NCI-H1694 (cell line): ENCODE measurements at regions not wholly inside any gene's neighbourhood (a gene's known extent, or its start where the extent isn't known, plus 50 kb on each side); places are given as distances from the start of the nearest gene placed in this dataset.
"Not testable (repeated sequence)": the region's sequence is repeated elsewhere in the genome, so short reads cannot be mapped to it uniquely, and the experiment has no call there.

Source experiments
- DNase-seq: peaks from one replicate; lab custom pipeline; 2025; lab: John Stamatoyannopoulos, UW

DNA sequence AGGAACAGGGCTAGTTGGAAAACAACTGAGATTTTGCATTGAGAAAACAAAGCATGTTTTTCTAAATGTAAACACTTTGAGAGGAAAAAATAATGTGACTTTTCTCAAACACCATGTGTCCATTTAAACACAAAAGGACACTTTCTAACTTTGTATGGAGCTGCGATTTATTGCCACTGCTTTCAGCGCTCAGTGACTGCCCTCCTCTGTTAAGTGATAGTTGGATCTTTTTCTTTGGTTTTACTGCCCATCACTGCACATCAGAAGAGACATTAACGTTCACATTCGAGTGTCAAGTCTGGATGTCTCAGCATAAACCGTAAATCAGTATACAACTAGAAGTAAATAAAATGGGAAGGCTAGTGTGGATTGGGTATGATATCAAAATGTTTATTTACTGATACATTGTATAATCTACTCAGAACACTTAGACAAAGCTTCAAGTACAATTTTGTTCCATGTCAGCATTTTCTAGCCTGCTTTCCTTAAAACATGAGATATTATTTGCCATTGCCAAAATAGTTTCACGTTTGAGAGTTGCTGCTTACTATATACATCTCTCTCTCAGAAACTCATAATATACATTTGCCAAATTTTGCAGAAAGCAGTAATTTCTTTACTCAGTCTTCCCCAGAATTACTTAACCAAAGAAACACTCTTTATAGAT, 237.6 kb downstream of the IKZF2 start:
- DNase-seq, result no peak

DNA sequence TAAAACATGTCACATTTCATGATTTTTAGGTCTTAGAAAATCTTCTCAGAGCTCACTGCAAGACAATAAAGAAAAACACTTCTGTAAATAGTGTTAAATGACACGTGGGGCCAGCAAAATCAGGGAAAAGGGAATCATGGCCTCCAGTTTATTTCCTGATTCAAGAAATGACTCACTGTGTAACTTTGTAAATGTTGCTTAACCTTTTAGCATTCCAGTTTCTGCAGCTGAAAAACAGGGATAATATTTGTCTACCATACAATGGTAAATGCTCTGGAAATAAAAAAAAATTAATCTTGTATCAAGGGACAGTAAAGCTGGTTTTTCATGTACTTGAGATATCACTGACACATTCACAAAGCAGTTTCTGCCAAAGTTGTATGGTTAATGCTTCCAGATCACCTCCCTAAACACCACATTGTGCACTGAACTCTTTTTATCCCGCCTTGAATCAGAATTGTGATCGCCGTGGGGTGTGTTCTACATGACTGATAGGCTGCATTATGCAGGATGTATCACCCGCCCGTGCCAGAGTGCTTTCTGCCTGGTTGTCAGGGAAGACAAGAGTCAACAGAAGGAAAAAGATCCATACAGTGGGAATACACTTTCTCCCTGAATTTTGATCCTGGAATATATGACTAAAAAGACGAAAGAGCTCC, 238.8 kb downstream of the IKZF2 start:
- DNase-seq, result no peak

DNA sequence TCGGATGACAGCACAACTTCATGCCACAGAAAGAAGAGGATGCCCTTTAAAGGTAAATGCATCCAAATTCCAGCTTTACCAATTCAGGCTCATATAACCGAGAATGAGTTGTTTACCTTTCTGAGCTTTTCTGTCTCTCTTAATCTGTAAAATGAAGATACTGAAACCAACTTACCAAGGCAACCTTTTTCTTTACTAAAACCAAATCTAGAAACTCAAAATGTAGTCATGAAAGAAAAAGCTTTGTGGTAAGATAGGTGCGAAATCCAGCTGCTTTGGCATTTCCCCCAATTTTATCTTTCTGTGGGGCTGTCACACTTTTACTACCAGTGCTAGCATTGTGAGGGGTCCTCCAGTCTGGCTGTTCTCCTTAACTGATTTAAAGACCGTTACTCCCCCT, 240.4 kb downstream of the IKZF2 start:
- DNase-seq, result no peak

DNA sequence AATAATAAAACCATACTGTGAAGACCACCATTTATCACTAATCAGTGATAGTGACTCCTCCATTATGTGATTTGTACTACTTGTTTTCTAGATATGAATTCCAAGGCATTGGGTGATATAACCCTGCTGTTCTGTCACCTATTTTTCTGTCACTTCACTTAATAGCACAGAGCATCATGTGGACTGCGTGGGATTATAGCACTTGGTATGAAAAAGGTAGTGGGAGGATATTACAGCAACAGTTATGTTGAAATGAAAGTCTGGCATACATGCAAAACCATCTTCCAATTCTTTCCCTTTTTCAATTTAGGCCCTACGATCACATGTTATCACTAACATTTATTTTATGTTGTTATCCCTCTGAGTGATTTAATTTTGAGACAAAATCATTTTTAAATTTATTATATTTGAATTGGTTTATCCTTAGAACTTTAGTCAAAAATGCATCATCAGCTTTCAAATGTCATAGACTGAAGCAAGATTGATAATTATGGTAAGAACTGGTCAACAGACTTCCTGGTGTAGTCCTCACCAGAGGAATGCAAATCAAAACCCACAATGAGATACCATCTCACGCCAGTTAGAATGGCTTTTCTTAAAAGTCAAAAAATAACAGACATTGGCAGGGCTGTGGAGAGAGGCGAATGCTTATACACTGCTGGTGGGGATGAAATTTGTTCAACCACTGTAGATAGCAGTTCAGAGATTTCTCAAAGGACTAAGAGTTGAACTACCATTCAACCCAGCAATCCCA, 242.6 kb downstream of the IKZF2 start:
- DNase-seq, result no peak

DNA sequence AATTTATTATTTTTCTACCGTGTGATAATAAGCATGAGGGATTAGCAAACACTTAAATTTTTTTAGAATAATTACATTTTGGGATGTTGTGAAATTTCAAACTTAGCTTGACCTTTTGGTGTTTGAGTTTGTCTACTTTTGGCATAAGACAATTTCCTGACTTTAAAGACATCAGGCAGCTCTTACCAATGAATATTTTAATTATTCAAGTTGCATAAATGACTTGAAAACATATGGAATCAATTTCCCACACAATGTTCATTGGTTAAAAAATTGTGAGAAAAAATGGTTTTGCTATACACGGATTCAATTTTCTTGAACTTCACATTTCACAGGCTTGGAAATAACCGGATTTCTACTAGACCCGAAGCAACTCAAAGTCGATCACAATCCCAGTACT, 243.4 kb downstream of the IKZF2 start:
- no peak for DNase-seq

DNA sequence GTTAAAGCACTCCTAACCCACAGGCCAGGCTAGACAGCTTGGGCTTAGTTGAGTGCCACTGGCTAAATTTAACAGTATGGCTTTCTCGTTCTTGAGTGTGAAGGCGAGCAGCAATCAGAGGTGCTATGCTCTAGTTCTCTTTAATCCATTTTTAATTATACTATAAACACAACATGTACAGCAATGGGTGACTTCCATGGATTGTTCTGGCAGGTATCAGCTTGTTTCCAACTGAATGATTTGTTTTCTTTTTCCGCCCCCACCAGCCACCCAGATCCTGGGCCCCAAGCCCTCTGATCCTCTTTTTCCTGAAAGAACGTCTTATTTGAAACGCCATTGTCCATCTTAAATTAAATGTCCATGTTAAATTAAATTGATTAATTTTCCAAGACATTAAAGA, 244.8 kb downstream of the IKZF2 start:
- no peak for DNase-seq

DNA sequence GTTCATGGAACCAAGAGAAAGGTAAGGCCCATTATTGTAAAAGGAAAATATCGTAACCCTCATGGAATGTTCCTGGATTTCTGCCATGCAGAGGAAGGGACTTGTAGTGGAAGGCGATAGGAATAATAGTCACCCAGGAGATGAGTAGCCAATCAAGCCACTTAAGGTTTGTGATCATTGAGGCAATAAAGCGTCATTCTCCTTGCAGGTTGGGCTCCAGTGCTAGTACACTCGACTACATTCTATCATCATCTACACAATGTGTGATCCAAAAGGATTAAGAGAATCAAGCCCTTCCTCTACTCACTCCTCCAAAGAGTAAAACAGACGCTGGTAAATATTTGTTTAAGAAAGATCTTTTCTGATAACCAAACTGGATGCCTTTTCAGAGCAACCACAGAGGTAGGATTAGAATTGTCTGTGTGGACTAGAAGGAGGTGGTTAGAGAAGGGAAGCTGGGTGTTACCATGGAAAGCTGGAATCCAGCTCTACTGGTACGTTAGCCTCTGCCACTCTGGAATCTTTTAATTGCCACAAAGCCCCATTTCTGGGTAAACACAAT, 245.7 kb downstream of the IKZF2 start:
- no peak for DNase-seq

DNA sequence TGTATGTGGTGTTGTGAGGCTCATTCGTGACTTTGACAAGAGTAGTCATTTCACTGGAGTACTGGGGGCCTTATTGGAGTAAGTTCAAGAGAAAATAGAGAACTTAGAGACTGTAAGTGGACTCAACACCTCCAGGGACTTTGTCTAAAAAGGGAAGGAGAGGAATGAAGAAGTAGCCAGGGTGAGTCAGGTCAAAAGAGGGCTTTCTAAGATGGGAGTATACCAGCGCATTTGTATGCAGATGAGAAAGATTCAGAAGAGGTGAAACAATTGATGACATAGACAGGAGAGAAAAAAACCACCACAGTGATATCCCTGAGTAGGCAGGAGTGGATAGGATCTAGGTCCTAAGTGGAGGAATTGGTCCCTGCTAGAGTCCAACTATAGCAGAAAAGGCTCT, 246.8 kb downstream of the IKZF2 start:
- DNase-seq, result no peak

DNA sequence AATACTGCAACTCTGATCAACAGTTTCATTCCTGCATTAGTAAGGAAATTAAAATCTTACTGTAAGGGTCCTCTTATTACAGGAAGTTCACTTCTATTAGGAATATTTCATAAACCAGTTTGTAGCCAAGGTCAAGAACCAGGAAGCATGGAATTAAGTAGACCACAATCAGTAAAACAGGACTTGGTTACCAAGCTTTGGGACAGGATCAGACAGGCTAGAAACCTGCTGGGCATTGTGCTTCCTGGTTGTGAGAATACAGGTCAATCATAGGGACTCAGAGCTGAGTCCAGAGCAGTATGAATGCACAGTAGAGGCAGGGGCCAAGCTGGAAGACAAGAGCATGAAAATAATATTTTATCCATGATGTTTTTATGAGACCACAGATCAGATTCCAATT, 248.0 kb downstream of the IKZF2 start:
- no peak for DNase-seq

DNA sequence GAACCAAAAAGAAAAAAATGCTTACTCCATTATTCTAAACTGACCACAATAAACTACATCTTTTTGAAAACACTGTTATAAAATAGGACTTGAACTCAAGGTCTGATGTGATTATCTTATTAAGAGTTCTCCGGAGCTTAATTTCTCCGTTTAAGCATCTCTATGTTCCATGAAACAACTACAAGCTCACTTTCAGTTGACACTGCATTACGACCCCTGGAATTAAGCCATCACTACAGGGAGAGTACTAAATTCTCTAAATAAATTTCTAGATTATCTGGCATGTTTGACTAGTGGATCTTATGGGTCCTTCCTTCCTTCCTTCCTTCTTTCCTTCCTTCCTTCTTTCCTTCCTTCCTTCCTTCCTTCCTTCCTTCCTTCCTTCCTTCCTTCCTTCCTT, 249.0 kb downstream of the IKZF2 start:
- DNase-seq, result no peak

DNA sequence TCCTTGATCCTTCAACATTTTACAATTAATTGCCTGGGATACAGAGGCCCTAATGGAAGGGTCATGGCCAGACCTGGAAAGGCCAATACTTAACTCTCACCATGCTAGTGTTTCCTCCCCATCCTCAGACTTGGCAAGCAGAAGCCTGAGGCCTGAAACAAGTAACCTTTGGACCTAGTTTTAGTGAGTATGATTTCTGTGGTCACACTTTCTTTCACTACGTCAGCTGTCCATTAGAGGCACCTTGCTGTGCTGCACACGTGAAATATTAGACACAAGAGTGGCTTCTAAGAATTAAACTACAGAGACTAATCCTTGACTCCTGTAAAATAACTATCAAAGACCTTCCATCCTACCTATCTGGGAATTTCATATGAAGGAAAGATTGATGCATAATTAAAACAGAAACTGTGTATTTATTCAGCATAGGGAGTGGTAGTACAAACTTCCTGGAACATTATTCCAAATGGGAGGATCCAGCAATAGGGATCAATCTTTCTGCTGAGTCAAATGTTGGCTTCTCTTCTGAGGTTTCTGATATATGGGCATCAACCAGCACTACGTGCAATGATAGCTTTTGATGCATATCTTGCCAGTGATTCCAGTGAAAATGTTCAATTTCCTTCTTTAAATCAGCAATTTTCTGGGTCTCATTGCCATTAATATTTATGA, 249.7 kb downstream of the IKZF2 start:
- DNase-seq, result no peak

DNA sequence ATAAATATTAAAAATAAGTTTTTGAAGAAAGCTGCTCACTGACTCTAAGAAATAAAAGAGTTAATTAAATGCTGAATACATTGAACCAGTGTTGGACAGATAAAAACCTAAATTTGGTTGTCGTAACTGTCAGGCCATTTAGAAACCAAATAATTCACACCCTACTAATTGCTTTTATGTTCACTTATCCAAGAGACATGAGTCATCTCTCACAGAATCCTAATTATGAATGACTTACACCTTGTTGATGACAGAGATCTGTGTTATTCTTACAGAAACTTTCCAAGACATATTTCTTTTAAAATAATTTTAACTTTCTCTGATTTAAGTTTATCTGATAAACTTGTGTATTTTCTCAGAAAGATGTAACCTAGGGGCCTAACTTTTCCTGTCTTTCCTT, 250.7 kb downstream of the IKZF2 start:
- no peak for DNase-seq

DNA sequence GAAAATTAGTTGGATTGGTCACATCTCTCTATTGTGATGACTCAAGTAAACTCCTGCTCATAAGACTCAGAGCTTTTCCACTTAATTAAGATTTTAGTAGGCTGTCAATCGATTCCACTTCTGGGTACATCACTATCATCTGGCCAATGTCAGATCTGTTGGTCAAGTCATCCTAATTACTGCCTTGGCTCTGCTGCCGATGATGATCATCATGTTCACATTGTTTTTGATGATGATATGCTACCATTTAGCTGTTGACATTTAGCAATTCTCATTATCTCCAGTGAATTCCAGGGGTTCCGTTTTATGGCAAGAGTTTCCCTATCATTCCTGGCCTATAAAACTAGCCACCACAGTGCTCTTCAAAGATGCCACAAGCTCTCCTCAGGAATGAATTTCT, 253.4 kb downstream of the IKZF2 start:
- DNase-seq, result no peak

DNA sequence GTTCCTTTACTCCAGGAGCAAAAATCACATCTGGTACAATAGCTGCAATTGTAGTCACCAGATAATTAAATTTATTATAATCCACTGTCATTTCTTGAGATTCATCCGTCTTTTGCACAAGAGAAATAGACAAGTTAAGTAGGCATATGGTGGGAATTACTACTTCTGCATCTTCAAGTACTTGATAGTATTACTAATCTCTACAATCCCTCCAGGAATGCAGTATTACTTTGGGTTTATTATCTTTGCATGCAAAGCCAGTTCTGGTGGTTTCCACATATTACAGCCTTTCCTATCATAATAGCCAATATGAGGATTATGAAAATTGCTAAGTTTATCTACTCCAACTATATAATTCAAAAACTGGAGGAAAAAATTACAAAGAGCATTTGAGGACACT, 254.1 kb downstream of the IKZF2 start:
- DNase-seq, result no peak

DNA sequence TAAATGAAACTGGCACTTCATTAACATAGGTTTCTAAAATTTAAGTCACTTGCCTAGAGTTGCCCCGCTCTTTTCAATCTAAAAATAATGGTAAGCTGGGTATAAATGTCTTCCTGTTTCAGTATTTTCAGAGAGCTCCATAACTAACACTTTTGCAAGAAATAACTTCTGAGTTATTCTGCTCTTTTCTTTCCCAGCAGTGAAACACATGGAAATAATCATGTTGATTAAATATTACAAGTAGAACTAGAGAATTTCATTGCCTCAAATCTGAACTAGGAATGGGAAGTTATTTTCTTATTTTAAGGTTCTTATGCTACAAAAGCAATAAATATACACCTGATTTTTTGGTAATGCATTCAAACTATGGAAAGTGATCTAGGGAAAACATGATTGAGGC, 257.4 kb downstream of the IKZF2 start:
- DNase-seq, result no peak

DNA sequence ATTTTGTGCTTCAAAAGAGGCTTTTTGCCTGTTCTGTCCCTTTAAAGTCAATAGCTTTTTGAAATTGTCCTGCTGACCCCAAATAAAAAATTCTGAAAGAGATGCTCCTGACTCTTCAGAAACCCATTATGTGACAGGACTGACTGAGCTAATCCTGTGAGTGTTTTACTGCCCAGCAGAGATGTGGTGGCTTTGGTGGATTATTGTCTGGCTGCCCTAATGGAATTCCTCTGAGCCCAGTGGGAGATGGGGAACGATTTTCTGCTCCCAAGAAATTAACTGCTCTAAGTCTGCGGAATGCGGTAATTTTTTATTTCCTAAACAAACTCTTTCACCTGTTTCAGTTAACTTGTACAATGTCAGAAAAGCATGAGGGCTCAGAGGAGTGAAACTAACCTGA, 258.2 kb downstream of the IKZF2 start:
- no peak for DNase-seq

DNA sequence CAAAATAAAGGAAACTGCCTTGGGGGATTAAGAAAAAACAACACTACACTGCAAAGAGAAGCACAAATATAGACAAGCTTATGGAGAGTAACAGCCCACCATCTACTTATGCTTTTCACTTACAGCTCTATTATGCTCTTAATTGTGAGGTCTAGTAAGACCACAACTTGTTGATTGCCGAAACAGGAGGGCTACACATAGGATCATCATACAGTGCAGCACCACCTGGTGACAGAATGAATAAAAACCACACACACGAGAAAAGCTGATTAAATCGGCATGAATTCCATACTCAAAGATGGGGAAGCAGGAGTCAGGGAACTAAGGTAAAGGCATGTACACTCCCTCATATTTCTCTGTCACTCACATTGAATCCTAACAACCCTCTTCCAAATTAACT, 259.2 kb downstream of the IKZF2 start:
- DNase-seq, result peak; percentile 44

DNA sequence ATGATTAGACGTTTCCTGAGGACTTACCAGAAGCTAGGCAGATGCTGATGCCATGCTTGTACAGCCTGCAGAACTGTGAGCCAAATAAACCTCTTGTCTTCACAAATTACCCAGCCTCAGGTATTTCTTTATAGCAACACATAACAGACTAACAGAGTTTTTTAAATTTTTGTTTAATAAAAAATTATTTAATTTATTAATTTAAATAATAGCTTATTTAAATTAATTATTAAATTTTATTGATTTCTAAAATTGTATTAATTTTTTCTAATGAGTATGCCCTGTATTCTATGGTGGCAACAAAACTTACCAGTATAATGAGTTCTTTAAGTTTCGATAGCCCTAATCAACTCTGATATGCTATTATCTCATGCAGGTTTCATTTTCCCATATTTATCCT, 259.8 kb downstream of the IKZF2 start:
- no peak for DNase-seq

DNA sequence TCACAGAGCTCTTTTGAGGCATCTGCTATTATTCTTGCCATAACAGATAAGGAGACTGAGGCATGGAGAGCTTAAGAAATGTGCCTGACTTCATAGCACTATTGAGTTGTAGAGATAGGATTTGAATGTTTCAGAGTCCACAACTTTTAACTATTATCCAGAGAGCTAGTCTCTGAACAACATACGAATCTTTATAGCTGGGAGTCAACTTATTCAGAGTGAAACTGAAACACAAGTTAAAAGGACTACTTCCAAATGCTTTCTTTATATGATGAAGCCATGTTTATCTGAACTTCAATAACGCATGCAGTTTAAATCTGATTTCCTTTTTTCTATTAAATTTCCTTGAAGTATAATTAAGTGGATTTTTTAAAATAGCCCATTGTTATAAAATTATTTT, 268.8 kb downstream of the IKZF2 start:
- DNase-seq, result no peak

DNA sequence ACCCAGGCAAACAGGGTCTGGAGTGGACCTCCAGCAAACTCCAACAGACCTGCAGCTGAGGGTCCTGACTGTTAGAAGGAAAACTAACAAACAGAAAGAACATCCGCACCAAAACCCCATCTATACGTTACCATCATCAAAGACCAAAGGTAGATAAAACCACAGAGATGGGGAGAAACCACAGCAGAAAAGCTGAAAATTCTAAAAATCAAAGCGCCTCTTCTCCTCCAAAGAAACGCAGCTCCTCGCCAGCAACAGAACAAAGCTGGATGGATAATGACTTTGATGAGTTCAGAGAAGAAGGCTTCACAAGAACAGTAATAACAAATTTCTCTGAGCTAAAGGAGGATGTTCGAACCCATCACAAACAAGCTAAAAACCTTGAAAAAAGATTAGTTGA, 274.9 kb downstream of the IKZF2 start:
- not testable (repeated sequence) for DNase-seq

DNA sequence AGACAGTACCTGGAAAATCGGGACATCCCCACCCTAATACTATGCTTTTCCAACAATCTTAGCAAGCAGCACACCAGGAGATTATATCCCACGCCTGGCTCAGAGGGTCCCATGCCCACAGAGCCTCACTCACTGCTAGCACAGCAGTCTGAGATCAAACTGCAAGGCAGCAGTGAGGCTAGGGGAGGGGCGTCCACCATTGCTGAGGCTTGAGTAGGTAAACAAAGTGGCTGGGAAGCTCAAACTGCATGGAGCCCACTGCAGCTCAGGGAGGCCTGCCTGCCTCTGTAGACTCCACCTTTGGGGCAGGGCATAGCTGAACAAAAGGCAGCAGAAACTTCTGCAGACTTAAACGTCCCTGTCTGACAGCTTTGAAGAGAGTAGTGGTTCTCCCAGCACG, 275.5 kb downstream of the IKZF2 start:
- not testable (repeated sequence) for DNase-seq

DNA sequence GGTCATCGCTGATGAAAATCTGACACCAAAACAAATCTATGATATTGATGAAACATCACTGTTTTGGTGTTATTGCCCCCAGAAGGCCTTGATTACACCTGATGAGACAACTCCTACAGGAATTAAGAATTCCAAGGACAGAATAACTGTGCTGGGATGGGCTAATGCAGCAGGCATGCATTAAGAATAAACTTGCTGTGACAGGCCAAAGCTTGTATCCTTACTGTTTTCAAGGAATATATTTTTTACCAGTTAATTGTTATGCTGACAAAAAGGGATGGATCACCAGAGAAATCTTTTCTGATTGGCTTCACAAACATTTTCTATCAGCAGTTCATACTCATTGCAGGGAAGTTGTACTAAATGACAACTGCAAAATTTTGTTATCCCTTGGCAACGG, 278.2 kb downstream of the IKZF2 start:
- no peak for DNase-seq

DNA sequence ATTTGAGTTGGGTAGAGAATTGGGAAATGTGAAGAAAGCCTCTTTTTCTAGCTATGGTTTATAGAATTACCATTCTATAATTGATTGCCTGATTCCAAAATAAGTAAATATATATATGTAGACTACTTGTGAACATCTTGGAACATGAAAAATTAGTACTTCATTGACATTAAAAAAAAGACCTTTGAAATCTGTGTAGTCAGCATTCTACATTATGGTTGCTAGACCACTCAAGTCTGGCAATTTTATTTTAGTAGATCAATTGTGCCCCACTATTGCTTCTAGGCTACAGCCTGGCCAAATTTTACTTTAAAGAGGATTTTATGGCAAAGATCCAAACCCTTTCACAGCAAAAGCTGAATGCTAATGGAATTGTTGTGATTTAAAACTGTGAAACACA, 279.8 kb downstream of the IKZF2 start:
- DNase-seq, result no peak
